Keratinocyte (primary cell): ENCODE measurements at regions not wholly inside any gene's neighbourhood (a gene's known extent, or its start where the extent isn't known, plus 50 kb on each side); places are given as distances from the start of the nearest gene placed in this dataset.

Experiments used
- CTCF ChIP-seq, 3 experiments: IDR thresholded peaks in 1 of 3; conservative IDR thresholded peaks in 1 of 3; optimal IDR thresholded peaks in 1 of 3; 2 replicates in 2 of 3; 3 replicates in 1 of 3; pipeline versions ENCODE3 to v1.5.1; 2011; ENCODE audit warnings: low read length in 3 of 3, mild to moderate bottlenecking in 3 of 3, moderate library complexity in 2 of 3, control low read depth in 1 of 3, inconsistent platforms in 1 of 3; ENCODE audit not compliant: insufficient read depth in 2 of 3; ENCODE audit errors: extremely low read depth in 1 of 3
- EZH2 ChIP-seq: IDR thresholded peaks from one replicate; pipeline ENCODE4 v1.6.1; 2012; ENCODE audit warnings: inconsistent platforms, mild to moderate bottlenecking, low read length, moderate library complexity

- TF ChIP-seq EZH2 = no peak
- no peak for TF ChIP-seq CTCF (optimal IDR thresholded peaks at IDR 0.05 in 1 of 3, IDR thresholded peaks at IDR 0.05 in 1 of 3, conservative IDR thresholded peaks at IDR 0.05 in 1 of 3; ENCODE audit: extremely low read depth in 1 of 3, insufficient read depth in 2 of 3, low read length in 3 of 3)
Measured at GRCh38 chr10:131618587-131619267, 282.1 kb upstream of the PPP2R2D start.
